SU-DHL-6 (cell line): ENCODE measurements at regions not wholly inside any gene's neighbourhood (a gene's known extent, or its start where the extent isn't known, plus 50 kb on each side); places are given as distances from the start of the nearest gene placed in this dataset.

ENCODE experiments used
- H2AFZ ChIP-seq: fragments of 200-600 bp; sonication (generic); 2 replicates; pipeline ENCODE4 v1.6.1; 2014; ENCODE audit warnings: low read depth, mild to moderate bottlenecking, moderate library complexity, mixed read lengths, antibody characterized with exemption, low read length; ENCODE audit not compliant: severe bottlenecking
- H3F3A ChIP-seq: fragments of 200-600 bp; shearing (Covaris generic); 2 replicates; pipeline ENCODE4 v1.6.0; 2016; ENCODE audit warnings: antibody characterized with exemption, mild to moderate bottlenecking; ENCODE audit not compliant: insufficient read depth
- H3K27ac ChIP-seq: fragments of 200-600 bp; sonication (generic); 2 replicates; pipeline ENCODE4 v1.5.1; 2016; ENCODE audit warnings: low read depth, mild to moderate bottlenecking, low read length, moderate library complexity, mixed read lengths
- H3K27me3 ChIP-seq: fragments of 200-600 bp; sonication (generic), shearing (Covaris generic); 2 replicates; pipeline ENCODE4 v1.6.0; 2014; ENCODE audit warnings: mild to moderate bottlenecking, low read length
- H3K36me3 ChIP-seq: fragments of 200-600 bp; sonication (generic); 2 replicates; pipeline ENCODE4 v1.6.1; 2014; ENCODE audit warnings: mild to moderate bottlenecking, low read length, mixed read lengths
- H3K4me2 ChIP-seq: fragments of 300-600, 200-600 bp; shearing (Covaris generic), sonication (generic); 2 replicates; pipeline ENCODE4 v1.6.0; 2014; ENCODE audit warnings: low read length, low read depth, mild to moderate bottlenecking; ENCODE audit not compliant: poor library complexity, severe bottlenecking
- H3K4me3 ChIP-seq: fragments of 200-600 bp; sonication (generic); 2 replicates; pipeline ENCODE4 v1.5.1; 2014; ENCODE audit warnings: antibody characterized with exemption, low read length, mild to moderate bottlenecking, mixed read lengths; ENCODE audit not compliant: insufficient read depth, poor library complexity, severe bottlenecking
- H3K79me2 ChIP-seq: fragments of 200-600 bp; sonication (generic); 2 replicates; pipeline ENCODE4 v1.6.1; 2014; ENCODE audit warnings: mild to moderate bottlenecking, low read length, moderate library complexity; ENCODE audit not compliant: insufficient read depth
- H3K9ac ChIP-seq: fragments of 200-600 bp; sonication (generic); 2 replicates; pipeline ENCODE4 v1.7.0; 2014; ENCODE audit warnings: mild to moderate bottlenecking, low read length
- H3K9me2 ChIP-seq: fragments of 200-600 bp; sonication (generic); replicated peaks from 2 replicates; pipeline ENCODE4 v1.6.1; 2014; ENCODE audit warnings: low read length; ENCODE audit not compliant: insufficient read depth
- H3K9me3 ChIP-seq: fragments of 200-600 bp; sonication (generic); 2 replicates; pipeline ENCODE4 v1.6.1; 2014; ENCODE audit warnings: low read length, mixed read lengths; ENCODE audit not compliant: insufficient read depth
- H4K20me1 ChIP-seq: fragments of 200-600 bp; sonication (generic); 2 replicates; pipeline ENCODE4 v1.6.1; 2014; ENCODE audit warnings: low read depth, mild to moderate bottlenecking, antibody characterized with exemption, low read length, moderate library complexity, mixed read lengths
- CTCF ChIP-seq: fragments of 200-600 bp; sonication (generic); IDR thresholded peaks from one replicate; pipeline ENCODE4 v1.5.1; 2017; ENCODE audit warnings: antibody characterized with exemption, mild to moderate bottlenecking, low read length, moderate library complexity; ENCODE audit not compliant: insufficient read depth, poor library complexity, severe bottlenecking
- EZH2phosphoT487 ChIP-seq: fragments of 200-600 bp; sonication (generic), shearing (Covaris generic); conservative IDR thresholded peaks from 2 replicates; pipeline ENCODE4 v1.6.1; 2018; ENCODE audit warnings: mild to moderate bottlenecking, antibody characterized with exemption, low read length, moderate library complexity, mixed read lengths

DNA sequence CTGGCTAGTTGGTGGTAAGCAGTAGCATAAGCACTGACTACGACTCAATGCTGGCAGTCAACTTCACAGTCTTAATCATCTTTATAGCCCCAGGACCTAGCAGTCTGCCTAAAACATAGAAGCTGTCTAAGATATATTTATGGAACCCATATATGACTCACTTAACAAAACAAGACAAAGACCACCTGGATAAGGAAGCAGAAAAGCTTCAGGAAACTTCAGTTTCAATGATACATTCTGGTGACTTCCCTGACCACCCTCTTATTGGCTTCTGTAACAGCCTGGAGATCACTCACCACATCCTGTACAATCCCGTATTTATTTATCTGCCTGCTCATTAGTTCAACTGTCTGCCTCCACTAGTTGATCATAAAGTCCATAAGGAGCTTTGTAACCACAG, 95.5 kb downstream of the PMP22 start:
- TF ChIP-seq EZH2phosphoT487 (no peak), CTCF (no peak)
- no peak overlapping the region for H3K9ac ChIP-seq
- H3K4me3 ChIP-seq = no peak overlapping the region

DNA sequence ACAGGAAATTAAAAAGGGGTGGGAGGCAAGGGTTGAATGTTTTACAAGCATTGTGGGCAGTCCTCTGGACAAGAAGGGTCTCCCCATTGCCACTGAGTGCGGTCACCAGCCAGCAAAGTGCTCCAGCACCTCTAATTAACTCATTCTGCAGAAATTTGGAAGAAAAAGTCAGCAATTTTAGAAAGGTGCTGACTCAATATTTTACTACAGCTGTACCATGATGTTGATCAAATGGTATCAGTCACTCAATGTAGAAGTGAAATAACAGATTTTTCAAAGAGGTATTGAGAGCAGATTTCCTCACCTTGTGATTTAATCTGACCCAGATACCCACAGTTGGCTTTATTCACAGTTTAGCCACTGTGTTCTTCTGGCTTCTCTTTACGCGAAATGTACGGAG, 96.7 kb downstream of the PMP22 start:
- Histone ChIP-seq H3K4me2 (no peak overlapping the region), H3K9me2 (no peaks in the 10 kb centered on the region), H2AFZ (no peak overlapping the region)

More for the DNA sequence above, 95.5 kb downstream of the PMP22 start:
- Histone ChIP-seq H3K27ac (no peak overlapping the region), H3K27me3 (no peaks in the 10 kb centered on the region), H3K9me3 (no peaks in the 10 kb centered on the region), H2AFZ (no peak overlapping the region), H3K9me2 (no peaks in the 10 kb centered on the region), H3F3A (no peaks in the 10 kb centered on the region), H3K79me2 (no peaks in the 10 kb centered on the region), H3K4me2 (no peak overlapping the region), H4K20me1 (no peaks in the 10 kb centered on the region), H3K36me3 (no peaks in the 10 kb centered on the region)

DNA sequence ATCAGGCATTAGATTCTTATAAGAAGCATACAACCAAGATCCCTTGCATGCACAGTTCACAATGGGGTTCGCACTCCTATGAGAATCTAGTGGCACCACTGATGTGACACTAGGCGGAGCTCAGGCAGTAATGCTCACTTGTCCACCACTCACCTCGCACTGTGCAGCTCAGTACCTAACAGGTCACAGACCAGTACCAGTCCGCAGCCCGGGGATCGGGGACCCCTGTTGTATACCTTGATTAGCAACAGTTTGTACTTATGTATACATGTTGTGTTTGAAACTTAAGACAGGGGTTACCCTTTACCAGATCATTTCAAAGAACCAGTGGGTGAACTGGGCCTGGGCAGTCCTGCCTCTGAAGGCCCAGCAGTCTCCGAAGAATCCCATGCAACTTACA, 103.7 kb downstream of the PMP22 start:
- no peak overlapping the region for H2AFZ ChIP-seq
- no peaks in the 10 kb centered on the region for H3K27me3 ChIP-seq
- H3F3A ChIP-seq = no peaks in the 10 kb centered on the region
- H3K9me2 ChIP-seq = no peaks in the 10 kb centered on the region
- H4K20me1 ChIP-seq = no peaks in the 10 kb centered on the region
- no peak overlapping the region for H3K4me2 ChIP-seq
- no peak overlapping the region for H3K27ac ChIP-seq
- H3K4me3 ChIP-seq = no peak overlapping the region
- no peak overlapping the region for H3K9ac ChIP-seq
- no peaks in the 10 kb centered on the region for H3K36me3 ChIP-seq
- no peaks in the 10 kb centered on the region for H3K79me2 ChIP-seq
- TF ChIP-seq EZH2phosphoT487 (no peak), CTCF (no peak)
- no peaks in the 10 kb centered on the region for H3K9me3 ChIP-seq

More for the DNA sequence above, 96.7 kb downstream of the PMP22 start:
- H3K36me3 ChIP-seq = no peaks in the 10 kb centered on the region
- no peak for TF ChIP-seq CTCF
- TF ChIP-seq EZH2phosphoT487 = no peak
- H3K4me3 ChIP-seq = no peak overlapping the region
- no peaks in the 10 kb centered on the region for H3K9me3 ChIP-seq
- no peaks in the 10 kb centered on the region for H3F3A ChIP-seq
- no peaks in the 10 kb centered on the region for H3K79me2 ChIP-seq
- no peaks in the 10 kb centered on the region for H3K27me3 ChIP-seq
- no peaks in the 10 kb centered on the region for H4K20me1 ChIP-seq
- no peak overlapping the region for H3K27ac ChIP-seq
- no peak overlapping the region for H3K9ac ChIP-seq

- H3K27me3 ChIP-seq = no peaks in the 10 kb centered on the region
- H3K79me2 ChIP-seq = no peaks in the 10 kb centered on the region
- H3K36me3 ChIP-seq = no peaks in the 10 kb centered on the region
- H3K27ac ChIP-seq = no peak overlapping the region
- no peaks in the 10 kb centered on the region for H3K9me3 ChIP-seq
- no peaks in the 10 kb centered on the region for H3F3A ChIP-seq
- no peak overlapping the region for H3K4me2 ChIP-seq
- no peaks in the 10 kb centered on the region for H3K9me2 ChIP-seq
- no peak overlapping the region for H3K4me3 ChIP-seq
- TF ChIP-seq CTCF (no peak), EZH2phosphoT487 (no peak)
- H3K9ac ChIP-seq = no peak overlapping the region
- no peaks in the 10 kb centered on the region for H4K20me1 ChIP-seq
- no peak overlapping the region for H2AFZ ChIP-seq
Measured at GRCh38 chr17:15157051-15157450, 108.1 kb downstream of the PMP22 start.
